ENCODE measurements at regions not wholly inside any gene's neighbourhood (a gene's known extent, or its start where the extent isn't known, plus 50 kb on each side); places are given as distances from the start of the nearest gene placed in this dataset.

GRCh38 chr10:64368298-64368697 lies 847.1 kb downstream of the REEP3 start:
- TF ChIP-seq CTCF (IDR thresholded peaks at IDR 0.05) (no peak), EZH2 (IDR thresholded peaks at IDR 0.05; ENCODE audit: borderline replicate concordance, insufficient read depth, low read depth, low read length, poor library complexity, severe bottlenecking) (no peak)
- WGBS (ENCODE audit: insufficient coverage): 60% methylated on average over 2 of the region's 3 CpGs
- Mint-ChIP-seq H3K4me3 (no peak overlapping the region), H3K9me3 (ENCODE audit: insufficient read depth) (no peaks in the 10 kb centered on the region), H3K27me3 (no peaks in the 10 kb centered on the region), H3K4me1 (no peaks in the 10 kb centered on the region), H3K27ac (no peak overlapping the region)
- H2AFZ ChIP-seq (ENCODE audit: insufficient read depth, low read depth, low read length, poor library complexity, severe bottlenecking): no peak overlapping the region
- no peaks in the 10 kb centered on the region for H3K36me3 ChIP-seq (replicated peaks in 1 of 2; ENCODE audit: control extremely low read depth in 1 of 2, control insufficient read depth in 1 of 2, extremely low read depth in 1 of 2, insufficient read depth in 2 of 2, low read length in 1 of 2)
- no peaks in the 10 kb centered on the region for H4K20me1 ChIP-seq (ENCODE audit: control insufficient read depth, insufficient read depth, low read length, poor library complexity, severe bottlenecking)
- ATAC-seq (ENCODE audit: low read depth) (no peak), DNase-seq (no peak)
- no peak overlapping the region for H3K27ac ChIP-seq (ENCODE audit: low read length in 2 of 2)
- H3K9ac ChIP-seq (ENCODE audit: low read length): no peak overlapping the region
- ChIA-PET POLR2A (no interaction called here), CTCF (no interaction called here)
- no peaks in the 10 kb centered on the region for H3K79me2 ChIP-seq (ENCODE audit: control insufficient read depth, insufficient read depth, low read length)
- no peak overlapping the region for H3K4me3 ChIP-seq (ENCODE audit: control extremely low read depth in 1 of 5, extremely low read depth in 1 of 5, insufficient read depth in 1 of 5, low read depth in 2 of 5, low read length in 4 of 5)
- H3K27me3 ChIP-seq (replicated peaks in 1 of 4; ENCODE audit: control extremely low read depth in 1 of 4, control insufficient read depth in 3 of 4, insufficient read depth in 4 of 4, low read length in 3 of 4): no peaks in the 10 kb centered on the region
- no peaks in the 10 kb centered on the region for H3K4me1 ChIP-seq (ENCODE audit: control insufficient read depth in 2 of 2, insufficient read depth in 2 of 2, low read length in 2 of 2)
- H3K4me2 ChIP-seq (replicated peaks; ENCODE audit: low read depth, low read length, poor library complexity, severe bottlenecking): no peak overlapping the region
- no peaks in the 10 kb centered on the region for H3K9me3 ChIP-seq (ENCODE audit: control extremely low read depth in 1 of 3, control insufficient read depth in 2 of 3, insufficient read depth in 1 of 3, low read length in 2 of 3)
- intact Hi-C loops (cut with micrococcal nuclease): no loop called here

GRCh38 chr10:64369885-64370773 lies 848.9 kb downstream of the REEP3 start:
- Histone ChIP-seq H3K27me3 (replicated peaks in 1 of 4; ENCODE audit: control extremely low read depth in 1 of 4, control insufficient read depth in 3 of 4, insufficient read depth in 4 of 4, low read length in 3 of 4) (no peaks in the 10 kb centered on the region), H2AFZ (ENCODE audit: insufficient read depth, low read depth, low read length, poor library complexity, severe bottlenecking) (no peak overlapping the region), H3K9me3 (ENCODE audit: control extremely low read depth in 1 of 3, control insufficient read depth in 2 of 3, insufficient read depth in 1 of 3, low read length in 2 of 3) (no peaks in the 10 kb centered on the region), H3K79me2 (ENCODE audit: control insufficient read depth, insufficient read depth, low read length) (no peaks in the 10 kb centered on the region), H3K4me1 (ENCODE audit: control insufficient read depth in 2 of 2, insufficient read depth in 2 of 2, low read length in 2 of 2) (no peaks in the 10 kb centered on the region), H3K9ac (ENCODE audit: low read length) (no peak overlapping the region), H3K4me3 (ENCODE audit: control extremely low read depth in 1 of 5, extremely low read depth in 1 of 5, insufficient read depth in 1 of 5, low read depth in 2 of 5, low read length in 4 of 5) (no peak overlapping the region), H3K36me3 (replicated peaks in 1 of 2; ENCODE audit: control extremely low read depth in 1 of 2, control insufficient read depth in 1 of 2, extremely low read depth in 1 of 2, insufficient read depth in 2 of 2, low read length in 1 of 2) (no peaks in the 10 kb centered on the region), H3K4me2 (replicated peaks; ENCODE audit: low read depth, low read length, poor library complexity, severe bottlenecking) (no peak overlapping the region), H3K27ac (ENCODE audit: low read length in 2 of 2) (no peak overlapping the region), H4K20me1 (ENCODE audit: control insufficient read depth, insufficient read depth, low read length, poor library complexity, severe bottlenecking) (no peaks in the 10 kb centered on the region)
- TF ChIP-seq CTCF (IDR thresholded peaks at IDR 0.05) (no peak), EZH2 (IDR thresholded peaks at IDR 0.05; ENCODE audit: borderline replicate concordance, insufficient read depth, low read depth, low read length, poor library complexity, severe bottlenecking) (no peak)
- Mint-ChIP-seq H3K4me3 (no peak overlapping the region), H3K9me3 (ENCODE audit: insufficient read depth) (no peaks in the 10 kb centered on the region), H3K4me1 (no peaks in the 10 kb centered on the region), H3K27ac (no peak overlapping the region), H3K27me3 (no peaks in the 10 kb centered on the region)
- intact Hi-C loops (cut with micrococcal nuclease): no loop called here
- ATAC-seq (ENCODE audit: low read depth) (no peak), DNase-seq (no peak)
- ChIA-PET CTCF (no interaction called here), POLR2A (no interaction called here)
- no CpG with 5 or more reads among the region's 1 CpG for WGBS (ENCODE audit: insufficient coverage)

Data from B cell (primary cell).